Suppressor macrophage (primary cell): ENCODE measurements at regions not wholly inside any gene's neighbourhood (a gene's known extent, or its start where the extent isn't known, plus 50 kb on each side); places are given as distances from the start of the nearest gene placed in this dataset.

Source experiments
- DNase-seq, 4 experiments: peaks; one replicate each; pipeline ENCODE4 v3.0.0-alpha.2; 2020 to 2022

GRCh38 chr15:35728219-35728940, 182.4 kb upstream of the DPH6 start:
- no peak for DNase-seq

GRCh38 chr15:35736150-35736549, 190.2 kb upstream of the DPH6 start:
- DNase-seq: no peak

- no peak for DNase-seq
Observed at GRCh38 chr15:35737441-35737840, 191.5 kb upstream of the DPH6 start.

- DNase-seq: no peak
Observed at GRCh38 chr15:35738370-35738769, 192.4 kb upstream of the DPH6 start.

- DNase-seq: no peak
Observed at GRCh38 chr15:35740761-35741160, 194.8 kb upstream of the DPH6 start.

- no peak for DNase-seq
Observed at GRCh38 chr15:35741395-35741794, 195.4 kb upstream of the DPH6 start.

- DNase-seq: no peak
Observed at GRCh38 chr15:35741881-35742280, 195.9 kb upstream of the DPH6 start.

GRCh38 chr15:35743321-35743720, 197.4 kb upstream of the DPH6 start:
- DNase-seq: no peak

GRCh38 chr15:35746121-35746520, 200.2 kb upstream of the DPH6 start:
- DNase-seq: peak; percentile 70 to 86 (median 80)

- DNase-seq: no peak
Observed at GRCh38 chr15:35748105-35748504, 202.1 kb upstream of the DPH6 start.

GRCh38 chr15:35750051-35750450, 204.1 kb upstream of the DPH6 start:
- DNase-seq: no peak

- peak; percentile 63 to 78 (median 73) for DNase-seq
Observed at GRCh38 chr15:35751413-35752133, 205.6 kb upstream of the DPH6 start.

- DNase-seq: no peak
Observed at GRCh38 chr15:35752134-35752466, 206.1 kb upstream of the DPH6 start.

- no peak for DNase-seq
Observed at GRCh38 chr15:35753486-35753885, 207.5 kb upstream of the DPH6 start.

- DNase-seq: no peak
Observed at GRCh38 chr15:35755237-35755802, 209.4 kb upstream of the DPH6 start.

- no peak for DNase-seq
Observed at GRCh38 chr15:35756623-35757022, 210.7 kb upstream of the DPH6 start.

- DNase-seq: no peak
Observed at GRCh38 chr15:35757361-35757760, 211.4 kb upstream of the DPH6 start.

GRCh38 chr15:35757765-35758164, 211.8 kb upstream of the DPH6 start:
- DNase-seq: no peak

- no peak for DNase-seq
Observed at GRCh38 chr15:35764661-35765519, 218.9 kb upstream of the DPH6 start.

GRCh38 chr15:35768949-35769348, 223.0 kb upstream of the DPH6 start:
- no peak for DNase-seq

GRCh38 chr15:35769656-35770055, 223.7 kb upstream of the DPH6 start:
- DNase-seq: no peak

- no peak for DNase-seq
Observed at GRCh38 chr15:35771746-35772442, 225.9 kb upstream of the DPH6 start.

GRCh38 chr15:35774653-35775052, 228.7 kb upstream of the DPH6 start:
- DNase-seq: no peak
